Endothelial cell of umbilical vein (primary cell): ENCODE measurements at regions not wholly inside any gene's neighbourhood (a gene's known extent, or its start where the extent isn't known, plus 50 kb on each side); places are given as distances from the start of the nearest gene placed in this dataset.

Experiments
- BruUV-seq: library from RNA; stranded (reverse); fragments of 400-500 nt; replicated peaks from 2 replicates; lab custom pipeline; 2021; lab: Mats Ljungman, UMichigan
- CTCF ChIA-PET: fragments of 300-600, 350-600 bp; sonication (Branson Sonifier 250); formaldehyde crosslinking; loops from one replicate; lab custom pipeline; 2021; ENCODE audit warnings: antibody characterized with exemption, inconsistent platforms; lab: Charles Lee
- POLR2A ChIA-PET: fragments of 300-600, 350-600 bp; sonication (Branson Sonifier 250); formaldehyde crosslinking; loops from one replicate; lab custom pipeline; 2021; ENCODE audit warnings: antibody characterized with exemption, inconsistent platforms; lab: Charles Lee
- DNase-seq: peaks from one replicate; pipeline ENCODE4 v3.0.0-alpha.2; 2011; ENCODE audit warnings: low read depth, low spot score
- FAIRE-seq: peaks from 2 replicates; lab custom pipeline; 2011; peaks lifted over from hg19 to GRCh38; lab: Jason Lieb, UNC
- H2AFZ ChIP-seq: 2 replicates; pipeline ENCODE4 v1.6.0; 2012; ENCODE audit warnings: low read depth, low read length, control low read depth, inconsistent platforms
- H3K27ac ChIP-seq: 2 replicates; pipeline ENCODE4 v1.5.1; 2011; ENCODE audit warnings: low read depth, mild to moderate bottlenecking, control low read depth, low read length, moderate library complexity; ENCODE audit not compliant: insufficient read depth
- H3K27me3 ChIP-seq, 2 experiments: 2 replicates each; pipeline versions ENCODE4 v1.6.0 to v1.6.1; 2011; ENCODE audit warnings: low read length in 2 of 2, mixed read lengths in 1 of 2; ENCODE audit not compliant: control insufficient read depth in 2 of 2, insufficient read depth in 2 of 2
- H3K36me3 ChIP-seq, 2 experiments: 2 replicates in 1 of 2; 3 replicates in 1 of 2; pipeline ENCODE4 v1.5.1; 2011; ENCODE audit warnings: low read length in 2 of 2, mild to moderate bottlenecking in 1 of 2, moderate library complexity in 1 of 2; ENCODE audit not compliant: control insufficient read depth in 2 of 2, insufficient read depth in 2 of 2; ENCODE audit errors: extremely low read depth in 1 of 2
- H3K4me1 ChIP-seq: 3 replicates; pipeline ENCODE4 v1.5.1; 2011; ENCODE audit warnings: mild to moderate bottlenecking, low read length; ENCODE audit not compliant: control insufficient read depth, insufficient read depth; ENCODE audit errors: extremely low read depth
- H3K4me2 ChIP-seq: 2 replicates; pipeline ENCODE4 v1.6.1; 2011; ENCODE audit warnings: low read length, control low read depth, mixed read lengths; ENCODE audit not compliant: insufficient read depth
- H3K4me3 ChIP-seq, 3 experiments: fragments of 200-600 bp in 1 of 3; sonication (generic), shearing (Covaris generic) in 1 of 3; replicated peaks in 1 of 3; 2 replicates each; pipeline ENCODE4 v1.5.1; 2011 to 2016; ENCODE audit warnings: control low read depth in 3 of 3, low read length in 3 of 3, mild to moderate bottlenecking in 2 of 3, inconsistent platforms in 1 of 3, low read depth in 1 of 3, moderate library complexity in 1 of 3; ENCODE audit not compliant: insufficient read depth in 1 of 3
- H3K79me2 ChIP-seq: 2 replicates; pipeline ENCODE4 v1.6.0; 2012; ENCODE audit warnings: low read length, inconsistent platforms; ENCODE audit not compliant: control insufficient read depth, insufficient read depth
- H3K9ac ChIP-seq: replicated peaks from 2 replicates; pipeline ENCODE3; 2011; ENCODE audit warnings: low read length, control low read depth; ENCODE audit not compliant: insufficient read depth; ENCODE audit errors: extremely low read depth
- H3K9me1 ChIP-seq: replicated peaks from 3 replicates; pipeline ENCODE4 v1.6.0; 2011; ENCODE audit warnings: mild to moderate bottlenecking, low read length; ENCODE audit not compliant: control insufficient read depth, insufficient read depth; ENCODE audit errors: extremely low read depth
- H3K9me3 ChIP-seq: replicated peaks from 2 replicates; pipeline ENCODE4 v1.5.1; 2012; ENCODE audit warnings: low read length, inconsistent platforms; ENCODE audit not compliant: control insufficient read depth, insufficient read depth
- H4K20me1 ChIP-seq: replicated peaks from 2 replicates; pipeline ENCODE3; 2011; ENCODE audit warnings: mild to moderate bottlenecking, low read length; ENCODE audit not compliant: control insufficient read depth, insufficient read depth; ENCODE audit errors: extremely low read depth
- CTCF ChIP-seq, 2 donors: IDR thresholded peaks; 1 replicate in 1 of 2; 2 replicates in 1 of 2; pipeline ENCODE4 v1.5.1; 2011; ENCODE audit warnings: low read length in 2 of 2, mild to moderate bottlenecking in 2 of 2, moderate library complexity in 2 of 2, control low read depth in 1 of 2, inconsistent platforms in 1 of 2, low read depth in 1 of 2; ENCODE audit not compliant: insufficient read depth in 1 of 2; ENCODE audit errors: extremely low read depth in 1 of 2
- EZH2 ChIP-seq: IDR thresholded peaks from 2 replicates; pipeline ENCODE4 v1.6.1; 2012; ENCODE audit warnings: borderline replicate concordance, low read depth, mild to moderate bottlenecking, moderate library complexity, low read length, inconsistent platforms; ENCODE audit not compliant: severe bottlenecking
- FOS ChIP-seq: IDR thresholded peaks from 2 replicates; pipeline ENCODE4 v1.6.1; 2011; ENCODE audit warnings: mild to moderate bottlenecking, low read length, moderate library complexity, borderline replicate concordance; ENCODE audit not compliant: insufficient read depth
- GATA2 ChIP-seq: IDR thresholded peaks from 2 replicates; pipeline ENCODE4 v1.7.0; 2011; ENCODE audit warnings: low read depth, mild to moderate bottlenecking, moderate library complexity, mixed read lengths, low read length; ENCODE audit not compliant: insufficient read length, insufficient read depth
- JUN ChIP-seq: IDR thresholded peaks from 2 replicates; pipeline ENCODE4 v1.6.1; 2011; ENCODE audit warnings: borderline replicate concordance, low read depth; ENCODE audit not compliant: insufficient read length, insufficient read depth
- MAX ChIP-seq: IDR thresholded peaks from 2 replicates; pipeline ENCODE4 v1.6.1; 2011; ENCODE audit not compliant: insufficient read depth, insufficient read length
- MYC ChIP-seq: IDR thresholded peaks from one replicate; pipeline ENCODE4 v1.6.1; 2011; ENCODE audit warnings: mild to moderate bottlenecking, low read depth, low read length
- POLR2A ChIP-seq: IDR thresholded peaks from 2 replicates; pipeline ENCODE4 v1.6.1; 2012; ENCODE audit warnings: low read depth, mild to moderate bottlenecking, control low read depth, low read length
- POLR2AphosphoS5 ChIP-seq: IDR thresholded peaks from 2 replicates; pipeline ENCODE4 v1.6.1; 2012; ENCODE audit warnings: low read depth, mild to moderate bottlenecking, control low read depth, low read length, moderate library complexity; ENCODE audit not compliant: insufficient read depth
- dilution Hi-C: fragments of 300-500 bp; cut with MboI; formaldehyde crosslinking; loops from one replicate; pipeline ENCODE4 v1.15.0; 2019; ENCODE audit warnings: low sequenced_read_pairs; ENCODE audit not compliant: extremely low pct_ligation_motif_present
- intact Hi-C: fragments of 100-400 bp; cut with micrococcal nuclease; formaldehyde crosslinking; loops from one replicate; pipeline ENCODE4 v1.10.0; 2022

- Histone ChIP-seq H3K9me3 (no peaks in the 10 kb centered on the region), H3K36me3 (no peaks in the 10 kb centered on the region), H3K9me1 (no peaks in the 10 kb centered on the region), H3K4me1 (peaks cover 33% of the 10 kb centered on the region), H3K27ac (no peak overlapping the region), H3K27me3 (no peaks in the 10 kb centered on the region), H3K9ac (no peak overlapping the region), H3K4me2 (no peak overlapping the region), H3K79me2 (no peaks in the 10 kb centered on the region), H4K20me1 (no peaks in the 10 kb centered on the region), H3K4me3 (no peak overlapping the region), H2AFZ (no peak overlapping the region)
- ChIA-PET POLR2A (no interaction called here), CTCF (interaction anchor here (1.3 to 1.5 kb wide), 2 partner anchors 89 to 337 kb away, joined by 3 to 7 read pairs; no protein-coding TSS in a partner anchor)
- FAIRE-seq (no peak), DNase-seq (no peak)
- TF ChIP-seq POLR2AphosphoS5: no peak
- TF ChIP-seq CTCF (IDR thresholded peaks at IDR 0.05; ENCODE audit: extremely low read depth in 1 of 2, insufficient read depth in 1 of 2, low read depth in 1 of 2, low read length in 2 of 2): no peak
- TF ChIP-seq GATA2: no peak
- no peak for TF ChIP-seq POLR2A
- no peak for TF ChIP-seq EZH2
- TF ChIP-seq FOS: no peak
- no peak for TF ChIP-seq JUN
- no peak for TF ChIP-seq MYC
- TF ChIP-seq MAX: no peak
- intact Hi-C loops (no loop called here), dilution Hi-C loops (no loop called here)
- BruUV-seq: no TSS peak
These were observed 342.3 kb upstream of the CCDC179 start for GRCh38 chr11:23202611-23203010.
